Hippocampal formation (tissue), 2 donors: ENCODE measurements at regions not wholly inside any gene's neighbourhood (a gene's known extent, or its start where the extent isn't known, plus 50 kb on each side); places are given as distances from the start of the nearest gene placed in this dataset.

ENCODE experiments used
- DNase-seq, 2 donors: peaks; one replicate each; lab custom pipeline; 2025; lab: John Stamatoyannopoulos, UW

DNA sequence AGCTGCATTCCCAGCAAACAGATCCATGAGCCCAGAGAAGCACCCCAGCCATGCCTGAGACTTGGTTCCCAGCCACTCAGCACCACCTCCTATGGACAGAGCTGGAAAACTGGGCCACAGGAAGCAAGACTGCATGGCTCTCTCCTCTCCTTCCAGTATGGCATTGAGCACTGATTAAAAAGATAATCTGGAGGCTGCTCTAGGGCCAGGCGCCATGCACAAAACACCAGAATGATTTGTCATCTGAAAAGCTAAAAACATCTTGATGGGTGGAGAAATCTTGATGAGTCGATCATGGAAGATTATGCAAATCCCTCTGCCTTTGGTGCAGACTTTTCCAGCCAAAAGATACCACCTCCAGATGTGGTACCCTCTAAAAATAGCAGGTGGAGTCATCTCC, 62.7 kb upstream of the MRPS22 start:
- no peak for DNase-seq

- no peak for DNase-seq
These were observed 62.2 kb upstream of the MRPS22 start for GRCh38 chr3:139281522-139282196.

DNA sequence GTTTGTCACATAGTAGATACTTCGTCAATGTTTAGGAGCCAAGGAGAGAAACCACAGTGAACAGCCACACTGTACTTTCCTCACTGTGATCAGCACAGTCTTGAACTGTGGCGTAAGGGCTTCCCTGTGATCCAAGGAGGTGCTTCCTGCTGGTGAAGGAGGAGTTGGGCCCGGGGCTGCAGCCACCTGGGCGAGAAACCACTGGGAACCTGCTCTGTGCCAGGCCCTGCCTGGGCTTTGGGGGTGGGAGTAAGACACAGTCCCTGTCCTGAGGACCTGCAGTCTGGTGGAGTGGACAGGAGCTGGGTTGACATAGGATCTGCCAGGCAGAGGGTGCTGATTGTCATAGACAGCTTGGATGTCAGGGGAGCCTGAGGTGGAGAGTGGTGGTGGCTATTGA, 60.5 kb upstream of the MRPS22 start:
- DNase-seq: no peak

GRCh38 chr3:139284221-139284620, 59.6 kb upstream of the MRPS22 start:
- DNase-seq: no peak

DNA sequence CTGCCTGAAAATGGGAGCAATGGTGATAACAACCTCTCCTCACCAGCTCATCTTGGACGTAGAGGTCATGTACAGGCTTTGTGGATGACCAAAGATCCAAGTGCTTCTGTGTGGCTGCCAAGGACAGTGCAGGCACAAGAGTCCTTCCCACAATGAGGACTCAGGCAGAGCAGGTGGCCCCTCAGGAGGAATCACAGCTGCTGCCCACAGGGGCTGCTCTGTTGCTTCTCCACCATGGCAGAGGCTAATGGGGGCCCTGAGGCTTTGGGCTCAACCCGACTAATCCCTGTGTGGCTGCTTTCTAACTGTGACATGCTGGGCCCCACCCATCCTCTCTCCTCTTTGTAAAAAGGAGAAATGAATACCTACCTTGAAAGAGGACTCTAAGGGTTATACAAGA, 58.1 kb upstream of the MRPS22 start:
- no peak for DNase-seq

DNA sequence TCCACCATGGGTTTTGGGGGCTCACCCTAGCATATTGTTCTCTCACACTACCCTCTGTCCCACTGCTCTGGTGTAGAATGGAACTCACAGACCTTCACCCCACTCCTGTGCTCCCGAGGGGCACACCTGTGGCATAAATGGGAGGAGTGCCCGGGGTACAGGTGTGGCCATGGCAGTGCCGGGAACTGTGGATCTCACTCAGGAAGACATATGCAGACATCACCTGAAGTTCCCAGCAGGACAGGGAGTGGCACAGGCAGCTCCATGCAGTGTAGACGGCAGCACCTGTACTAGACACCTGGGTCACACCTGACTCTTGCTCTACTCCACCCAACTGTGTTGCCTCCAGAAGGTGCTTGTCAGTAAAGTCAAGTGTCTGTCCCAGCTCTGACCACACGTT, 57.6 kb upstream of the MRPS22 start:
- no peak for DNase-seq

- no peak for DNase-seq
These were observed 57.0 kb upstream of the MRPS22 start for GRCh38 chr3:139286825-139287224.

DNA sequence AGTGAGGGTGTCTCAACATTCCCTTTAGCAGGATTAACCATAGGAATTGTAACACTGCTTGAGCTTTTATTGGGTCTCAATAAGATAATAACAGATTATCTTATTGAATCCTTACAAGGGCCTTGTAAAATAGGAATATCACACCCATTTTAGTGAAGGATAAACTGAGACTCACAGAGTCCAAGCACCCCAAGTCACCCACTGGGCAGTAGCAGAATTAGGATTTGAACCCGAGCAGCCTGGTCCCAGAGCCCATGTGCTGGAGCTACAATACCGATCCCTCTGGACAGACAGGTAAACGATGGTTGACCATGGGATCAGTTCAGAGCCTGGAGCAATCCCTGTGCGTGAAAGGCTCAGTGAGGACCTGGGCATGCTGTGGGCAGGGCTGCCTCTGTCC, 56.3 kb upstream of the MRPS22 start:
- DNase-seq: no peak

DNA sequence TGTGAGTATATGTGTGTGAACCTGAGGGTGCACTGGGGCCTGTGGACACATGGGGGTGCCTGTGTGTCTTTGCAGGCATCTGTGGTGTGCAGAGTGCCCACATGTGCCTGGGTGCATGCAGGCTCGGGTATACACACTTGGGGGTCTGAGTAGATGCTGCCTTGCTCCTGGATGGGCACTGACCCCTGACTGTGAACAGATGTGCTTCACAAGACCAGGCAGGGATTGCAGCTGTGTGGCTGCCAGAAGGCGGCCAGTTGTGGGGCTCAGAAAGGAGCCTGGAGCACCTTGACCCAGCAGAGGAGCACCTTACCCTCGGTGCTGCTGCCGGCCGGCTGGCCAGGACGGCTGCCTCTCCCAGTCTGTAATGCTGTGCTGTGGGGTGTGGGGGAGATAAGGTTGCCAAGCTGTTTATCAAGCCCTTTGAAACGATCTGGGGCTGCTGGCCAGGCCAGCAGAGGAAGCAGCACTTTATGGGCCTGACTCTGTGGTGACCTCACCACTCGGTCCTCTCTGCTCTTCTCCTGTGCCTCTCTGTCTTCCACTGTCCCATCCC, 55.5 kb upstream of the MRPS22 start:
- no peak for DNase-seq

DNA sequence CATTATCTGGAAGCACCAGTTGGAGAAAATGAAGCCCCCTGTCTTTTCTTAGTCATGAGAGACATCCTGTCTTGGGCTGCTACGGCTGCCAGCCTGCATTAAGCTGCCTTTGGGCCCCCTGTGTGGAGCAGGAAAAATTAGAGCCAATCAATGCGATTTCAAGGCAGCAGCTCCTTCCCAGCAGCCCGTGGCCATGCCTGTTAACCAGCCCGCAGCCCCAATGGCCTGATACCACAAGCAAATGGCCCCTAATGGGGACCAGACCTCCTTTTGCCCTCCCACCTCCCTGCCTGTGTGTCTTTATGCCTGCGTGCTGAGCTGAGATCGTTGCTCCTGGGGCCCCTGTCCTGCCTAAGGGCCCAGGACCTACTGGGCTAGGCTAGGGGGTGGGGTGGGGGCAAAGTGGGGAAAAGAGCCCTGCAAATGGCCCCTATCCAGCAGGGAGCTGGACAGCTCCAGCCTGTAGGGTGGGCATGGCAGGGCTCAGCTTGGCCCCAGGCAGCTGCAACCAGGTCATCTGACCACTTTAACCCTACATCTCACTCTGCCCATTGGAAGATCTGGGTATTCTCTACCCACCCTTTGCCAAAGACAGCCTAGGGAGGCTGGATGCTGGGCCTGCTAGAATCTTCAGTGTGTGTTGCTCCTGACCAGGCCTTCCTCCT, 53.8 kb upstream of the MRPS22 start:
- DNase-seq: no peak

- DNase-seq: no peak
These were observed 52.4 kb upstream of the MRPS22 start for GRCh38 chr3:139291276-139292051.

DNA sequence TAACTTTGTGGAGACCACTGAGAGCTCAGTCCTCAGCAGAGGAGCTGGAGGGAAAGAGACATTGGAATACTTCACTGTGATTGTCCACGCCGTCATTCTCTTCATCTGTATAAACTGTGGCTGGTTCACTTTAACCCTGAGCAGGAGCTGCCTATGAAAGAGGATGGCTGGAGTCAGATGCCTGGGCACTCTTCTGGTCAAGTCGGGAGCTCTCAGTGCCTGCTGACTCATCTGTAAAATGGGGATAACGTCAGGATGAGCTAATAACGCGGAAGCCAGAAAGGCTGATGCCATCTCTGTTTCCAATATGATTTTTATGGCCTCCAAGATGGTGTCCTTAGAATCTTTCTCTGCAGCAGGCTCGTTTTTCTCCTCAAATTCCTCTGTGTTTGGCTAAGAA, 51.6 kb upstream of the MRPS22 start:
- DNase-seq: no peak

- DNase-seq: no peak
These were observed 50.8 kb upstream of the MRPS22 start for GRCh38 chr3:139292711-139293664.

GRCh38 chr3:139293665-139294023, 50.2 kb upstream of the MRPS22 start:
- no peak for DNase-seq
